SK-N-SH (cell line): ENCODE measurements at regions not wholly inside any gene's neighbourhood (a gene's known extent, or its start where the extent isn't known, plus 50 kb on each side); places are given as distances from the start of the nearest gene placed in this dataset.
A peak's percentile ranks its signal among the peaks of the same experiment; 100 is the strongest.

ENCODE experiments used
- CTCF ChIA-PET: fragments of 300-600, 350-600 bp; formaldehyde crosslinking; extraction: SDS; loops from one replicate; lab custom pipeline; 2021; lab: Yijun Ruan, JAX
- POLR2A ChIA-PET: fragments of 350-600 bp; sonication (Branson Sonifier 250); formaldehyde crosslinking; extraction: SDS; loops from one replicate; lab custom pipeline; 2020; ENCODE audit warnings: antibody characterized with exemption, inconsistent platforms; lab: Yijun Ruan, JAX
- DNase-seq: peaks from one replicate; pipeline ENCODE4 v3.0.0; 2012
- H2AFZ ChIP-seq: fragments of 200-600 bp; sonication (generic); 2 replicates; pipeline ENCODE4 v1.8.1; 2016; ENCODE audit warnings: antibody characterized with exemption, mild to moderate bottlenecking, low read depth
- H3F3A ChIP-seq: fragments of 200-600 bp; sonication (generic); replicated peaks from 2 replicates; pipeline ENCODE3; 2016; ENCODE audit warnings: antibody characterized with exemption, mild to moderate bottlenecking; ENCODE audit not compliant: insufficient read depth
- H3K27ac ChIP-seq, 2 experiments: fragments of 200-500 bp in 1 of 2; fragments of 200-600 bp in 1 of 2; sonication (Bioruptor generic) in 1 of 2; sonication (generic), shearing (Covaris generic) in 1 of 2; 2 replicates each; pipeline versions ENCODE4 v1.5.1 to v1.6.1; 2014 to 2016; ENCODE audit warnings: low read depth in 2 of 2, inconsistent platforms in 1 of 2, low read length in 1 of 2, mild to moderate bottlenecking in 1 of 2, mixed read lengths in 1 of 2
- H3K27me3 ChIP-seq: fragments of 200-600 bp; sonication (generic), shearing (Covaris generic); 2 replicates; pipeline ENCODE4 v1.6.1; 2016; ENCODE audit warnings: mixed run types; ENCODE audit not compliant: insufficient read depth
- H3K36me3 ChIP-seq, 2 experiments: fragments of 200-500 bp in 1 of 2; fragments of 200-600 bp in 1 of 2; sonication (Bioruptor generic) in 1 of 2; sonication (generic) in 1 of 2; replicated peaks in 1 of 2; 2 replicates each; pipeline versions ENCODE3 to v1.5.1; 2014 to 2016; ENCODE audit warnings: low read length in 1 of 2, mild to moderate bottlenecking in 1 of 2; ENCODE audit not compliant: insufficient read depth in 2 of 2, control insufficient read depth in 1 of 2
- H3K4me1 ChIP-seq, 2 experiments: fragments of 200-500 bp in 1 of 2; fragments of 200-600 bp in 1 of 2; sonication (Bioruptor generic) in 1 of 2; sonication (generic), shearing (Covaris generic) in 1 of 2; 2 replicates each; pipeline versions ENCODE4 v1.5.1 to v1.6.1; 2014 to 2016; ENCODE audit warnings: low read depth in 1 of 2, low read length in 1 of 2, mixed run types in 1 of 2; ENCODE audit not compliant: insufficient read depth in 2 of 2, control insufficient read depth in 1 of 2
- H3K4me2 ChIP-seq: fragments of 200-600 bp; sonication (generic), shearing (Covaris generic); 2 replicates; pipeline ENCODE4 v1.6.1; 2017; ENCODE audit warnings: mixed run types
- H3K4me3 ChIP-seq, 2 experiments: fragments of 200-500 bp in 1 of 2; fragments of 200-600 bp in 1 of 2; sonication (Bioruptor generic) in 1 of 2; sonication (generic), shearing (Covaris generic) in 1 of 2; 2 replicates each; pipeline versions ENCODE4 v1.5.1 to v1.8.1; 2014 to 2016; ENCODE audit warnings: low read depth in 2 of 2, inconsistent platforms in 1 of 2, low read length in 1 of 2, mild to moderate bottlenecking in 1 of 2, mixed read lengths in 1 of 2, moderate library complexity in 1 of 2
- H3K79me2 ChIP-seq: fragments of 200-600 bp; sonication (generic); 2 replicates; pipeline ENCODE4 v1.8.1; 2017; ENCODE audit warnings: mild to moderate bottlenecking; ENCODE audit not compliant: insufficient read depth
- H3K9ac ChIP-seq: fragments of 200-600 bp; sonication (generic); 2 replicates; pipeline ENCODE4 v1.6.1; 2017; ENCODE audit warnings: mixed run types
- H3K9me2 ChIP-seq: fragments of 200-600 bp; sonication (generic); 2 replicates; pipeline ENCODE4 v1.6.1; 2017; ENCODE audit warnings: mixed run types
- H3K9me3 ChIP-seq: fragments of 200-600 bp; sonication (generic); 2 replicates; pipeline ENCODE4 v1.6.1; 2017; ENCODE audit warnings: mixed run types, mild to moderate bottlenecking, moderate library complexity
- H4K20me1 ChIP-seq: fragments of 200-600 bp; sonication (generic); 2 replicates; pipeline ENCODE4 v1.6.1; 2017; ENCODE audit warnings: mild to moderate bottlenecking, mixed run types; ENCODE audit not compliant: insufficient read depth
- CTCF ChIP-seq: fragments of 200-600 bp; sonication (generic); IDR thresholded peaks from 2 replicates; pipeline ENCODE4 v1.6.1; 2017; ENCODE audit warnings: antibody characterized with exemption, mild to moderate bottlenecking, moderate library complexity
- FOSL2 ChIP-seq: IDR thresholded peaks from 2 replicates; pipeline ENCODE4 v1.4.0; 2012; ENCODE audit warnings: low read depth, mild to moderate bottlenecking, moderate library complexity, borderline replicate concordance
- FOXM1 ChIP-seq: IDR thresholded peaks from 2 replicates; pipeline ENCODE4 v1.4.0; 2012; ENCODE audit warnings: low read depth, mild to moderate bottlenecking
- GABPA ChIP-seq: IDR thresholded peaks from 2 replicates; pipeline ENCODE4 v1.4.0; 2012; ENCODE audit warnings: low read depth, mild to moderate bottlenecking
- MEF2A ChIP-seq: IDR thresholded peaks from 2 replicates; pipeline ENCODE4 v1.4.0; 2012; ENCODE audit warnings: low read depth, borderline replicate concordance
- POLR2AphosphoS5 ChIP-seq: IDR thresholded peaks from 2 replicates; pipeline ENCODE4 v1.6.1; 2012; ENCODE audit warnings: low read depth, low read length
- REST ChIP-seq: IDR thresholded peaks from 2 replicates; pipeline ENCODE4 v1.6.1; 2012; ENCODE audit warnings: mild to moderate bottlenecking, low read depth, low read length, moderate library complexity
- RFX5 ChIP-seq: IDR thresholded peaks from 2 replicates; pipeline ENCODE4 v1.6.1; 2012; ENCODE audit warnings: mild to moderate bottlenecking, improper control_type of control experiment, low read length
- RXRA ChIP-seq: IDR thresholded peaks from 2 replicates; pipeline ENCODE4 v1.4.0; 2012; ENCODE audit warnings: low read depth, mild to moderate bottlenecking, borderline replicate concordance
- TAF1 ChIP-seq: IDR thresholded peaks from 2 replicates; pipeline ENCODE4 v1.6.1; 2012; ENCODE audit warnings: low read depth, mild to moderate bottlenecking, low read length, moderate library complexity, borderline replicate concordance
- TCF12 ChIP-seq: IDR thresholded peaks from 2 replicates; pipeline ENCODE4 v1.4.0; 2012
- TEAD4 ChIP-seq: IDR thresholded peaks from 2 replicates; pipeline ENCODE4 v1.4.0; 2012; ENCODE audit warnings: mild to moderate bottlenecking, borderline replicate concordance; ENCODE audit not compliant: insufficient read depth
- USF1 ChIP-seq: IDR thresholded peaks from 2 replicates; pipeline ENCODE4 v1.4.0; 2012; ENCODE audit warnings: low read depth, borderline replicate concordance
- YY1 ChIP-seq: IDR thresholded peaks from 2 replicates; pipeline ENCODE4 v1.4.0; 2012; ENCODE audit warnings: low read depth, mild to moderate bottlenecking
- ZBTB33 ChIP-seq: IDR thresholded peaks from 2 replicates; pipeline ENCODE4 v1.4.0; 2012; ENCODE audit warnings: low read depth, borderline replicate concordance
- WGBS: methylation state at CpG from one replicate; pipeline ENCODE4 v1.1.6; 2017; ENCODE audit warnings: low lambda C conversion rate; 5-methylcytosine and 5-hydroxymethylcytosine counted together

- peak; percentile 96 for TF ChIP-seq TEAD4
These were observed 61.8 kb upstream of the CPLX2 start (continued) for GRCh38 chr5:175809531-175810121.

- H3K79me2 ChIP-seq: no peaks in the 10 kb centered on the region
- no peak overlapping the region for H2AFZ ChIP-seq
- no peaks in the 10 kb centered on the region for H3K27me3 ChIP-seq
- peak overlapping the region; percentile 62; the same call in 1 of the 2 replicates for H3K4me2 ChIP-seq
- no peak overlapping the region for H3K27ac ChIP-seq
- peaks cover 2% of the 10 kb centered on the region for H3F3A ChIP-seq
- TF ChIP-seq MEF2A: no peak
- no peak for TF ChIP-seq TCF12
- no peak for TF ChIP-seq FOXM1
- TF ChIP-seq FOSL2: no peak
- no peak for TF ChIP-seq GABPA
- TF ChIP-seq ZBTB33: no peak
- TF ChIP-seq POLR2AphosphoS5: no peak
- TF ChIP-seq USF1: no peak
- no peak for TF ChIP-seq RFX5
- TF ChIP-seq YY1: no peak
- H3K9me2 ChIP-seq: no peaks in the 10 kb centered on the region
- H4K20me1 ChIP-seq: no peaks in the 10 kb centered on the region
- 83% methylated on average over 2 of the region's 2 CpGs for WGBS
- DNase-seq: no peak
- H3K9ac ChIP-seq: no peak overlapping the region
- ChIA-PET CTCF (interaction anchor here (1.5 to 2.5 kb wide), 3 partner anchors 9 to 80 kb away, joined by 3 to 8 read pairs (median 6); no protein-coding TSS in a partner anchor), POLR2A (no interaction called here)
- H3K9me3 ChIP-seq: no peaks in the 10 kb centered on the region
- H3K4me1 ChIP-seq: peaks cover 4 to 15% of the 10 kb centered on the region in 2 experiments; a peak in 2 of 4 replicates
- no peak overlapping the region for H3K4me3 ChIP-seq
- no peaks in the 10 kb centered on the region for H3K36me3 ChIP-seq
These were observed 60.9 kb upstream of the CPLX2 start for GRCh38 chr5:175810457-175810856.

- Histone ChIP-seq H3K9me3 (no peaks in the 10 kb centered on the region), H3K79me2 (no peaks in the 10 kb centered on the region), H3K9me2 (no peaks in the 10 kb centered on the region), H3K4me1 (peaks cover 4 to 15% of the 10 kb centered on the region in 2 experiments; a peak in 2 of 4 replicates), H3F3A (peaks cover 2% of the 10 kb centered on the region), H3K4me2 (no peak overlapping the region), H3K9ac (no peak overlapping the region), H3K27ac (no peak overlapping the region), H3K36me3 (no peaks in the 10 kb centered on the region), H4K20me1 (no peaks in the 10 kb centered on the region), H2AFZ (no peak overlapping the region), H3K27me3 (no peaks in the 10 kb centered on the region), H3K4me3 (no peak overlapping the region)
- peak; percentile 80 for TF ChIP-seq REST
- no peak for TF ChIP-seq CTCF
- TF ChIP-seq TAF1: no peak
- no peak for TF ChIP-seq RXRA
- no peak for TF ChIP-seq TCF12
- CTCF ChIA-PET: interaction anchor here (1.9 to 2.5 kb wide), 2 partner anchors 61 to 81 kb away, joined by 6 to 8 read pairs; no protein-coding TSS in a partner anchor
- DNase-seq: no peak
- POLR2A ChIA-PET: no interaction called here
- 92% methylated on average over 2 of the region's 2 CpGs for WGBS
These were observed 59.8 kb upstream of the CPLX2 start for GRCh38 chr5:175811589-175811988.
